CD4-positive, alpha-beta T cell treated with Interleukin-15 for 1 hour (primary cell): ENCODE measurements at regions not wholly inside any gene's neighbourhood (a gene's known extent, or its start where the extent isn't known, plus 50 kb on each side); places are given as distances from the start of the nearest gene placed in this dataset.
"Not testable (repeated sequence)": the region's sequence is repeated elsewhere in the genome, so short reads cannot be mapped to it uniquely, and the experiment has no call there.

ENCODE experiments used
- DNase-seq: peaks from one replicate; pipeline ENCODE4 v3.0.0-alpha.2; 2020

GRCh38 chr3:166425900-166426611 is 588.8 kb upstream of the BCHE start:
- DNase-seq, result no peak

- no peak for DNase-seq
These were observed 587.8 kb upstream of the BCHE start for GRCh38 chr3:166425021-166425420.

GRCh38 chr3:166423824-166424513 is 586.7 kb upstream of the BCHE start:
- not testable (repeated sequence) for DNase-seq

GRCh38 chr3:166422556-166422955 is 585.3 kb upstream of the BCHE start:
- no peak for DNase-seq

GRCh38 chr3:166420071-166420470 is 582.8 kb upstream of the BCHE start:
- DNase-seq, result no peak

GRCh38 chr3:166405896-166406295 is 568.7 kb upstream of the BCHE start:
- DNase-seq, result no peak

- DNase-seq, result no peak
These were observed 568.2 kb upstream of the BCHE start for GRCh38 chr3:166405465-166405864.

GRCh38 chr3:166390303-166390702 is 553.1 kb upstream of the BCHE start:
- no peak for DNase-seq

- no peak for DNase-seq
These were observed 551.1 kb upstream of the BCHE start for GRCh38 chr3:166388321-166388720.

- DNase-seq, result no peak
These were observed 535.4 kb upstream of the BCHE start for GRCh38 chr3:166372571-166373106.

GRCh38 chr3:166367947-166368533 is 530.8 kb upstream of the BCHE start:
- DNase-seq, result no peak

- DNase-seq, result no peak
These were observed 525.5 kb upstream of the BCHE start for GRCh38 chr3:166362698-166363097.

GRCh38 chr3:166360720-166361119 is 523.5 kb upstream of the BCHE start:
- DNase-seq, result no peak

GRCh38 chr3:166351461-166351860 is 514.2 kb upstream of the BCHE start:
- no peak for DNase-seq

- DNase-seq, result no peak
These were observed 503.5 kb upstream of the BCHE start for GRCh38 chr3:166340604-166341266.

- no peak for DNase-seq
These were observed 487.2 kb upstream of the BCHE start for GRCh38 chr3:166324401-166324800.

- DNase-seq, result no peak
These were observed 485.2 kb upstream of the BCHE start for GRCh38 chr3:166322391-166322790.

- DNase-seq, result no peak
These were observed 470.6 kb upstream of the BCHE start for GRCh38 chr3:166307756-166308350.

- no peak for DNase-seq
These were observed 467.4 kb upstream of the BCHE start for GRCh38 chr3:166304584-166304983.

- no peak for DNase-seq
These were observed 466.5 kb upstream of the BCHE start for GRCh38 chr3:166303681-166304080.

GRCh38 chr3:166302331-166302730 is 465.1 kb upstream of the BCHE start:
- DNase-seq, result no peak

GRCh38 chr3:166296179-166296783 is 459.1 kb upstream of the BCHE start:
- DNase-seq, result no peak
